ENCODE measurements at regions not wholly inside any gene's neighbourhood (a gene's known extent, or its start where the extent isn't known, plus 50 kb on each side); places are given as distances from the start of the nearest gene placed in this dataset.
"Not testable (repeated sequence)": the region's sequence is repeated elsewhere in the genome, so short reads cannot be mapped to it uniquely, and the experiment has no call there.

- H3K27ac ChIP-seq, result no peak overlapping the region
- TF ChIP-seq ZFX (IDR thresholded peaks at IDR 0.05; ENCODE audit: borderline replicate concordance), result no peak
- no peak for TF ChIP-seq CTCF (IDR thresholded peaks at IDR 0.05)
These were observed 72.2 kb upstream of the METTL9 start for GRCh38 chr16:21526923-21527807.

- H3K27ac ChIP-seq, result not testable (repeated sequence)
These were observed 70.2 kb upstream of the METTL9 start for GRCh38 chr16:21529060-21529658.

- H3K27ac ChIP-seq, result not testable (repeated sequence)
These were observed 68.5 kb upstream of the METTL9 start for GRCh38 chr16:21530729-21531383.

- not testable (repeated sequence) for H3K27ac ChIP-seq
These were observed 66.4 kb upstream of the METTL9 start for GRCh38 chr16:21532996-21533395.

GRCh38 chr16:21533474-21533873 lies 65.9 kb upstream of the METTL9 start:
- H3K27ac ChIP-seq, result not testable (repeated sequence)

- peak; percentile 39 for TF ChIP-seq CTCF (IDR thresholded peaks at IDR 0.05)
These were observed 64.8 kb upstream of the METTL9 start for GRCh38 chr16:21534561-21534960.

GRCh38 chr16:21535201-21535600 lies 64.2 kb upstream of the METTL9 start:
- not testable (repeated sequence) for H3K27ac ChIP-seq

More at GRCh38 chr16:21534561-21534960, 64.8 kb upstream of the METTL9 start:
- H3K27ac ChIP-seq, result not testable (repeated sequence)

GRCh38 chr16:21536740-21537139 lies 62.6 kb upstream of the METTL9 start:
- H3K27ac ChIP-seq, result not testable (repeated sequence)

- not testable (repeated sequence) for H3K27ac ChIP-seq
These were observed 61.8 kb upstream of the METTL9 start for GRCh38 chr16:21537598-21537997.

- H3K27ac ChIP-seq, result not testable (repeated sequence)
These were observed 60.2 kb upstream of the METTL9 start for GRCh38 chr16:21539107-21539618.

- not testable (repeated sequence) for H3K27ac ChIP-seq
These were observed 58.5 kb upstream of the METTL9 start for GRCh38 chr16:21540770-21541433.

GRCh38 chr16:21541611-21542051 lies 57.7 kb upstream of the METTL9 start:
- H3K27ac ChIP-seq, result not testable (repeated sequence)

- H3K27ac ChIP-seq, result not testable (repeated sequence)
These were observed 57.3 kb upstream of the METTL9 start for GRCh38 chr16:21542075-21542474.

GRCh38 chr16:21542491-21543124 lies 56.8 kb upstream of the METTL9 start:
- H3K27ac ChIP-seq, result not testable (repeated sequence)

- not testable (repeated sequence) for H3K27ac ChIP-seq
These were observed 56.1 kb upstream of the METTL9 start for GRCh38 chr16:21543151-21543836.

- H3K27ac ChIP-seq, result not testable (repeated sequence)
These were observed 53.6 kb upstream of the METTL9 start for GRCh38 chr16:21545664-21546326.

GRCh38 chr16:21549396-21549795 lies 50.0 kb upstream of the METTL9 start:
- H3K27ac ChIP-seq, result not testable (repeated sequence)
